Ramos (cell line): ENCODE measurements at regions not wholly inside any gene's neighbourhood (a gene's known extent, or its start where the extent isn't known, plus 50 kb on each side); places are given as distances from the start of the nearest gene placed in this dataset.
"Not testable (repeated sequence)": the region's sequence is repeated elsewhere in the genome, so short reads cannot be mapped to it uniquely, and the experiment has no call there.

Experiments
- in situ Hi-C: fragments of 300-500 bp; cut with MboI; formaldehyde crosslinking; loops from one replicate; pipeline ENCODE4 v1.14.3; 2022; ENCODE audit warnings: low sequenced_read_pairs; ENCODE audit not compliant: unreplicated experiment

DNA sequence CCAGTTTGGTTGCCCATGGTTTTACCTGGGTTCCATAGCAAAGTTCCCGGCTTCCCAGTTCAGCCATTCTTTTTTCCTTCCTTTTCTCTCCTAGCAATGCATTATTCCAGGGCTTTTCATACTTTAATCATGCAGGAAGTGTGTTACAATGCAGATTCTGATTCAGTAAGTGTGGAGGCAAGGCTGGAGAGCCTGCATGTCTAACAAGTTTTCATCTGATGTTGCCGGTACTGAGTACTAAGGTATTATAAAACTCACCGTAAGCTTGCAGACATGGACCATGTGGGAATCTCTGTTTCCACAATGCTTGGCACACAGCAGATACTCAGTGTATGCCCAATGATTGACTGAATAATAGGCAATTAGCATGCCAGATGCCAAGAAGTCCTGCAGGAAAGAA lies 102.9 kb upstream of the SHB start:
- in situ Hi-C loops = no loop called here

DNA sequence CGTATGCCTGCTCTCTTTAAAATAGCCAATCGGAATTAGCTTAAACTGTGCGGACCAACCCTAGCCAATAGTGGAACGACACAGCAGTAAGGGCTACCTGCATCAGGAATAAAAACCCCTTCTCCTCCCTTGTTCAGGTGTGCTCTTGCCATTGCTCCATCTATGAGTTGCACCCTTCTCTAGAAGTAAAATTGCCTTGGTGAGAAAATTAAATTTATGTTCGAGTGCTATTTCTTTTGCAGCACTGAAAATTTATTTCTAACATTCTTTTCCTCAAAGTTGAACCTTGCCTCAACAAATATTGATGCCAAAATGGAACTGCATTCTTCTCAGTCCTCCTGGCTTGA lies 102.5 kb upstream of the SHB start:
- in situ Hi-C loops = no loop called here

- in situ Hi-C loops = not testable (repeated sequence)
These were observed 101.9 kb upstream of the SHB start for GRCh38 chr9:38170763-38171537.

DNA sequence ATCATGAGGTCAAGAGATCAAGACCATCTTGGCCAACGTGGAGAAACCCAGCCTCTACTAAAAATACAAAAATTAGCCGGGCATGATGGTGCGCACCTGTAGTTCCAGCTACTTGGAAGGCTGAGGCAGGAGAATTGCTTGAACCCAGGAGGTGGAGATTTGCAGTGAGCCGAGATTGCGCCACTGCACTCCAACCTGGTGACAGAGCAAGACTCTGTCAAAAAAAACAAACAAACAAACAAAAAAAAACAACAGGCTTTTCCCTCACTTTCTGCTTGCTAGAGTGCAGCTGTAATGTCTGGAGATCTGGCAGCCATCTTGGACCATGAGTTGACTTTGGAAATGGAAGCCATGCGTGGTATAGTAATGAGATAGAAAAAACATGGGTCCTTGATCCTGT lies 101.1 kb upstream of the SHB start:
- in situ Hi-C loops = not testable (repeated sequence)

GRCh38 chr9:38166501-38166900 lies 97.5 kb upstream of the SHB start:
- in situ Hi-C loops = loop anchor here (10.0 kb wide), 1 partner anchor 252 kb away; no protein-coding TSS in a partner anchor

DNA sequence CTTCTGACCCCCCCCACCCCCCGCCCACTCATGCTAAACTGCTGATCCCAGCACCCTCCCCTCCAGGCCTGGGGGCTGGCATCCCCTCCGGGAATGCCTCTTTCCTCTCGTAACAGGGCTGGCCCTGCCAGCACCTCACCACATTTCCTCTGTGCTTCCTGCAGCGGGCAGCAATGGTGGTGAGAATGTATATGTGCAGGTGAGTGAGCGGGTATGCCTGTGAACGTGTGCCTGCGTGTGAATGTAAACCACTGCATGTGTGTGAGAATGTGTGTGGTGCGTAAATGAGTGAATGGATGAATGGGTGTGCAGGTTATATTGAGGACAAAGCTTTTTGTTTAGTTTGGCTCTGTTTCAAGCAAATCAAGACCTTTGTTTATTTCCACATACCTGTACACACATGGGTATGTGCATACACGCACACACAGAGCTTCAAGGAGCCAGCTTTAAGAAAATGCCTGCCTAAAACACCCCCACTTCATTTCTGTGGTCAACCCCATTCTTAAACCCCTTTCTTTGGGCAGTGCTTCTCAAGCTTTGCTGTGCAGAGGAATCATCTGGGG lies 95.7 kb upstream of the SHB start:
- in situ Hi-C loops = loop anchor here (10.0 kb wide), 1 partner anchor 250 kb away; no protein-coding TSS in a partner anchor

- in situ Hi-C loops = loop anchor here (10.0 kb wide), 1 partner anchor 249 kb away; no protein-coding TSS in a partner anchor
These were observed 94.5 kb upstream of the SHB start for GRCh38 chr9:38163518-38163917.

DNA sequence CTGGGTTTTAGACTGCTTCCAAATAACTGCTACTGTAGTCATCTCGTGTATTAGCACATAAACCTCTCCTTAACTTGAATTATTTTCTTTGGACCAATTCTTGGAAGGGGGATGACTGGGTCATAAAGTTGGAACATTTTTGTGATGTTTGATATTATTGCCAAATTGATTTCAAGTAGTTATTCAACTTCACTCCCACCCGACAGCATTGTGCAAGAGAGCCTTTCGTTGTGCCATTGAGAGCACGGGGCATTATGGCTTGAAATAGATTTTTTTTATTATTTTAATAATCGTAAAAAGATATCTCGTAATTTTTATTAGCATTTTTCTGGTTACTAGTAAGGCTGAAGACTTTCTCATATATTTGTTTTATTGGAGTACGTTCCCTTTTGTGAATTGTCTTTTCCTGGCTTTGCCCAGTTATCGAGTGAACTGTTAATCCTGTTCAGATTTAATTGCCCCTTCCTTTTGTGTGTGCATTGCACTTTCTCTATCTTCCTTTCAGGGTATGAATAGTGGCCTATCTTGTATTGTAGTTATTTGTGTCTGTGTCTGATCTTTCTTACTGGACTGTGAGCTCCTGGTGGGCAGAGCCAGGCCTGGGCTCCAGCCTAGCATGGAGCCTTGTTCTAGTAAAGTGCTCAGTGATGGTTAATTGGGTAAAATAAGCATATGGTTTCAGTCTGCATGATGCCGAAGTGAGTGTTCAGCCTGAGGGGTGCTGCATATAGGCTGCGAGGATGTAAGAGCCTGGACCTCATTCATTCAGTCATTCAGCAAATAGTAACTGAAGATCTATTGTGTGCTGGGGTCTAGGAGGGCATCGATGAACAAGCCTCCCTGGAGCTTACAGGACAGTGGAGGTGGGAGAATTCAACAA lies 93.5 kb upstream of the SHB start:
- in situ Hi-C loops = loop anchor here (10.0 kb wide), 1 partner anchor 248 kb away; no protein-coding TSS in a partner anchor

- in situ Hi-C loops = loop anchor here (10.0 kb wide), 1 partner anchor 246 kb away; no protein-coding TSS in a partner anchor
These were observed 91.7 kb upstream of the SHB start for GRCh38 chr9:38160613-38161215.

DNA sequence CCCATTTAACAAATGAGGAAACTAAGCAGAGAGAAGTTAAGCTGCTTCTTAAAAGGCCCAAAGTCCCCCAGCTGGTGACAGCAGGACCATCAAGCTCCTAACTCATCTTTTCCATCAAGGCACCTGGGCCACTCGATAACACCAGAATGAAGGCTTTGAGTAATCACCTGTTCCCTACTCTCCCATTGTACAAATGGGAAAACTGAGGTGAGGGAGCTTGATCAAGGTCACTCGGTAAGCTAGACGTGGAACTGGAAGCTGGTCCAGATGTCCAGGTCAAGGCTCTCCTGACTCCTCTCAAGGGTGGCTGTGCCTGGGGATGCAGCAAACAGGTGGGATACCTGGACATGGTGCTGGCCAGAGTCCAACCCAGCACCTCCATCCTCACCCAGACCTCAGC lies 90.6 kb upstream of the SHB start:
- in situ Hi-C loops = no loop called here

GRCh38 chr9:38158628-38159027 lies 89.6 kb upstream of the SHB start:
- in situ Hi-C loops = no loop called here

DNA sequence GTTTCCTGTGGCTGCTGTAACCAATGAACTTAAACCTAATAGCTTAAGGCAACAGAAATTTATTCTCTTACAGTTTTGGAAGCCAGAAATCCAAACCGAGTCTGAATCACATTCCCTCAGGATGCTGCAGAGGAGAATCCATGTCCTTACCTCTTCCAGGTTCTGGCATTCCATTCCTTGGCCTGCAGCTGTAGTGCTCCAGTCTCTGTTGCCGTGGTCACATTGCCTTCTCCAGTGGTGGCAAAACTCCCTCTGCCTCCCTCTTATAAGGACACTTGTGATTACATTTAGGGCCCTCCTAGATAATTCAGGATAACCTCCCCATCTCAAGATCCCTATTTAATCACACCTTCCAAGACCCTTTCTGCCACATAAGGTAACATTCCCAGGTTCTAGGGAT lies 88.7 kb upstream of the SHB start:
- in situ Hi-C loops = no loop called here

DNA sequence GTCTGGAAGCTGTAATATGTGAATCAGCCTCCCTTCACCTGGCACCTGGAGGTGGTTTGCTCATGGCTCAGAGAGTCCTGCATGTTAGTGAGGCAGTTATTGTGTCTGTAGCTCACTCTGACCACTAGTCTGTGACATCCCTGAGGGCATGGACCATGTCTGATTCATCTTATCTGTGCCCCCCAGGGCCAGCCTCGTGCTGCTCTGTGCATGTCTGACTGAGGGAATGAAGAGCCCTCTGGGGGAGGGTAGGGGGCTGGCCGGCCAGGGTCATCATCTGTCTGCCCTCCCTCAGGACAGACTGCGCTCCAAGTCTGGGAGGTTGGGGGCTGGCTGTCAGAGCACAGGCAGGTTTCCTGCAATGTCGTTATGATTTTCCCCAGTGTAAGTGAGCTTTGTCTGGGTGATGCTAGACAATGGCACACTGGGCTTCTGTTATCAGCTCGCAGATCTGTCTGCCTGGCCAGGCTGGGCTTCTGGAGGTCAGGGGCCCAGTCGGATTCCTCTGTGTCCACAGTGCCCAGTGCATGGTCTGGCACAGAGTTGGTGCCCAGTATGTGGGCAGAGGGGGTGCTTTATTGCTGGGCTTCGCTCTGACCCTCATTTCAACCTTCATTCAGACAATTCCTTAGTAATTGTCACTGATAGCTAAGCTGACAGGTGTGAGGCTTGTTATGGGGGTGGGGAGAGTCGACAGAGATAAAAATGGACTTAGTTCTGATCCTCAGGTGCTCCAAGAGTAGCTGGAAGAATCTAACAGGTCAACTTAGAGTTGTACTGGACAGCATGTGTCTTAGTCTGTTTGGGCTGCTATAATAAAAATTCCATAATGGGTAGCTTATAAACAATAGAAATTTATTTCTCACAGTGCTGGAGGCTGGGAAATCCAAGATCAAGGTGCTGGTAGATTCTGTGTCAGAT lies 85.7 kb upstream of the SHB start:
- in situ Hi-C loops = no loop called here

GRCh38 chr9:38153910-38154291 lies 84.9 kb upstream of the SHB start:
- in situ Hi-C loops = no loop called here

DNA sequence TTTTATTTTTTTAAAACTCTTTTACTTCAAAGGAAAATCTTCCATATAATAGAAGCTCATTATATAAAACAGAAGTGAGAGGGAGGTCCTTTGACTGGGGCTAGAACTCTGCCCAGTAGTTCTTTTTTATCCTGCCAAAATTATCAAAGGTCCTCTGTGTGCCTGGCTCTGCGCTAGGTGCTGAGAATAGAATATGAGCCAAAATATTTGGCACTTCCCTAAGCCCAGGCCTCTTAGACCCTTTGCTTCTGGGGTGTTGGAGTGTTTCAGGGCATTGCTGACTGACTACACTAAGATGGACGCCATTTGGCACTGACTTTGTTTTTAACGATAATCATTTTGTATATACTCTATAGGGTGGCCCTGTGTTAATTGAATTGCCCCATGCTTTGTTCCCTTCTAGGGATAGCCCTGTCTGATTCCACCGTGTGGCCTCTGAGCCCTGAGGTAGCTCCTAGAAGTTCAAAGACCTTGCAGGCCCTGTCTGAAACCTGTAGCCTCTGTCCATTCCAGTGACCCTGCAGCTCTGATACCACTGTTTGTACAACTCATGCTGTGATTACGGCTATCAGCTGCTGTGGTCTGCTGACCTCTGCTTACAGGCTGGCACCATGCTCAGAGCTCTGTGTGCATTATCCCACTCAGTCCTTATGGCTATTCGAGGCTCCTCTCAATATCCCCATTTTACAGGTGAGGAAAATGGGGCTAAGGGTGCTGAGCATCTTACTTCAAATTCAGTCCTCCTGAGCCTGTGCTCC lies 84.3 kb upstream of the SHB start:
- in situ Hi-C loops = no loop called here

- in situ Hi-C loops = no loop called here
These were observed 80.6 kb upstream of the SHB start for GRCh38 chr9:38149647-38150046.

DNA sequence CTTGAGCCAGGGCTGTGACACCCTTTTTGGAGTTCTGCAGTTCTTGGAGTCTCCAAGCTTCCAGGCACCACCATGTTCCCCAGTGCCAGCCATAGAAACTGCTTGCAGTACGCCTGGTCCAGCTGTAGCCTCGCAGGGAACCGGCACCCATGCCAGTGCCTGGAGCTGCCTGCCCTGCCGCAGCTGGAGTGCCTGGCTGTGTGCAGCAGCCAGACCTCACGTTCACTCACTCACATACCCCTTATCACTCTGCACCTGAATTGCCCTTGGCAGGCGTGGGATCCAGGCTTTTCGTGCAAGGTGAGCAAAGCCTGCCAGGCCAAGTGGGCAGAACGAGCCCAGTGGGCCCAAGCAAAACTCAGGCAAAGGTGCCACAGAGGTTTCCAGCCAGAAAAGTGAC lies 77.8 kb upstream of the SHB start:
- in situ Hi-C loops = no loop called here

GRCh38 chr9:38145526-38146053 lies 76.6 kb upstream of the SHB start:
- in situ Hi-C loops = no loop called here

- in situ Hi-C loops = no loop called here
These were observed 75.4 kb upstream of the SHB start for GRCh38 chr9:38144421-38144820.
